Endothelial cell of umbilical vein (primary cell): ENCODE measurements at regions not wholly inside any gene's neighbourhood (a gene's known extent, or its start where the extent isn't known, plus 50 kb on each side); places are given as distances from the start of the nearest gene placed in this dataset.

Experiments used
- BruUV-seq: library from RNA; stranded (reverse); fragments of 400-500 nt; replicated peaks from 2 replicates; lab custom pipeline; 2021; lab: Mats Ljungman, UMichigan
- CTCF ChIA-PET: fragments of 300-600, 350-600 bp; sonication (Branson Sonifier 250); formaldehyde crosslinking; loops from one replicate; lab custom pipeline; 2021; ENCODE audit warnings: antibody characterized with exemption, inconsistent platforms; lab: Charles Lee
- POLR2A ChIA-PET: fragments of 300-600, 350-600 bp; sonication (Branson Sonifier 250); formaldehyde crosslinking; loops from one replicate; lab custom pipeline; 2021; ENCODE audit warnings: antibody characterized with exemption, inconsistent platforms; lab: Charles Lee
- DNase-seq: peaks from one replicate; pipeline ENCODE4 v3.0.0-alpha.2; 2011; ENCODE audit warnings: low read depth, low spot score
- FAIRE-seq: peaks from 2 replicates; lab custom pipeline; 2011; peaks lifted over from hg19 to GRCh38; lab: Jason Lieb, UNC
- H2AFZ ChIP-seq: 2 replicates; pipeline ENCODE4 v1.6.0; 2012; ENCODE audit warnings: low read depth, low read length, control low read depth, inconsistent platforms
- H3K27ac ChIP-seq: 2 replicates; pipeline ENCODE4 v1.5.1; 2011; ENCODE audit warnings: low read depth, mild to moderate bottlenecking, control low read depth, low read length, moderate library complexity; ENCODE audit not compliant: insufficient read depth
- H3K27me3 ChIP-seq, 2 experiments: 2 replicates each; pipeline versions ENCODE4 v1.6.0 to v1.6.1; 2011; ENCODE audit warnings: low read length in 2 of 2, mixed read lengths in 1 of 2; ENCODE audit not compliant: control insufficient read depth in 2 of 2, insufficient read depth in 2 of 2
- H3K36me3 ChIP-seq, 2 experiments: 2 replicates in 1 of 2; 3 replicates in 1 of 2; pipeline ENCODE4 v1.5.1; 2011; ENCODE audit warnings: low read length in 2 of 2, mild to moderate bottlenecking in 1 of 2, moderate library complexity in 1 of 2; ENCODE audit not compliant: control insufficient read depth in 2 of 2, insufficient read depth in 2 of 2; ENCODE audit errors: extremely low read depth in 1 of 2
- H3K4me1 ChIP-seq: 3 replicates; pipeline ENCODE4 v1.5.1; 2011; ENCODE audit warnings: mild to moderate bottlenecking, low read length; ENCODE audit not compliant: control insufficient read depth, insufficient read depth; ENCODE audit errors: extremely low read depth
- H3K4me2 ChIP-seq: 2 replicates; pipeline ENCODE4 v1.6.1; 2011; ENCODE audit warnings: low read length, control low read depth, mixed read lengths; ENCODE audit not compliant: insufficient read depth
- H3K4me3 ChIP-seq, 3 experiments: fragments of 200-600 bp in 1 of 3; sonication (generic), shearing (Covaris generic) in 1 of 3; replicated peaks in 1 of 3; 2 replicates each; pipeline ENCODE4 v1.5.1; 2011 to 2016; ENCODE audit warnings: control low read depth in 3 of 3, low read length in 3 of 3, mild to moderate bottlenecking in 2 of 3, inconsistent platforms in 1 of 3, low read depth in 1 of 3, moderate library complexity in 1 of 3; ENCODE audit not compliant: insufficient read depth in 1 of 3
- H3K79me2 ChIP-seq: 2 replicates; pipeline ENCODE4 v1.6.0; 2012; ENCODE audit warnings: low read length, inconsistent platforms; ENCODE audit not compliant: control insufficient read depth, insufficient read depth
- H3K9ac ChIP-seq: replicated peaks from 2 replicates; pipeline ENCODE3; 2011; ENCODE audit warnings: low read length, control low read depth; ENCODE audit not compliant: insufficient read depth; ENCODE audit errors: extremely low read depth
- H3K9me1 ChIP-seq: replicated peaks from 3 replicates; pipeline ENCODE4 v1.6.0; 2011; ENCODE audit warnings: mild to moderate bottlenecking, low read length; ENCODE audit not compliant: control insufficient read depth, insufficient read depth; ENCODE audit errors: extremely low read depth
- H3K9me3 ChIP-seq: replicated peaks from 2 replicates; pipeline ENCODE4 v1.5.1; 2012; ENCODE audit warnings: low read length, inconsistent platforms; ENCODE audit not compliant: control insufficient read depth, insufficient read depth
- H4K20me1 ChIP-seq: replicated peaks from 2 replicates; pipeline ENCODE3; 2011; ENCODE audit warnings: mild to moderate bottlenecking, low read length; ENCODE audit not compliant: control insufficient read depth, insufficient read depth; ENCODE audit errors: extremely low read depth
- EZH2 ChIP-seq: IDR thresholded peaks from 2 replicates; pipeline ENCODE4 v1.6.1; 2012; ENCODE audit warnings: borderline replicate concordance, low read depth, mild to moderate bottlenecking, moderate library complexity, low read length, inconsistent platforms; ENCODE audit not compliant: severe bottlenecking
- FOS ChIP-seq: IDR thresholded peaks from 2 replicates; pipeline ENCODE4 v1.6.1; 2011; ENCODE audit warnings: mild to moderate bottlenecking, low read length, moderate library complexity, borderline replicate concordance; ENCODE audit not compliant: insufficient read depth
- GATA2 ChIP-seq: IDR thresholded peaks from 2 replicates; pipeline ENCODE4 v1.7.0; 2011; ENCODE audit warnings: low read depth, mild to moderate bottlenecking, moderate library complexity, mixed read lengths, low read length; ENCODE audit not compliant: insufficient read length, insufficient read depth
- JUN ChIP-seq: IDR thresholded peaks from 2 replicates; pipeline ENCODE4 v1.6.1; 2011; ENCODE audit warnings: borderline replicate concordance, low read depth; ENCODE audit not compliant: insufficient read length, insufficient read depth
- MAX ChIP-seq: IDR thresholded peaks from 2 replicates; pipeline ENCODE4 v1.6.1; 2011; ENCODE audit not compliant: insufficient read depth, insufficient read length
- MYC ChIP-seq: IDR thresholded peaks from one replicate; pipeline ENCODE4 v1.6.1; 2011; ENCODE audit warnings: mild to moderate bottlenecking, low read depth, low read length
- POLR2A ChIP-seq: IDR thresholded peaks from 2 replicates; pipeline ENCODE4 v1.6.1; 2012; ENCODE audit warnings: low read depth, mild to moderate bottlenecking, control low read depth, low read length
- POLR2AphosphoS5 ChIP-seq: IDR thresholded peaks from 2 replicates; pipeline ENCODE4 v1.6.1; 2012; ENCODE audit warnings: low read depth, mild to moderate bottlenecking, control low read depth, low read length, moderate library complexity; ENCODE audit not compliant: insufficient read depth
- dilution Hi-C: fragments of 300-500 bp; cut with MboI; formaldehyde crosslinking; loops from one replicate; pipeline ENCODE4 v1.15.0; 2019; ENCODE audit warnings: low sequenced_read_pairs; ENCODE audit not compliant: extremely low pct_ligation_motif_present
- intact Hi-C: fragments of 100-400 bp; cut with micrococcal nuclease; formaldehyde crosslinking; loops from one replicate; pipeline ENCODE4 v1.10.0; 2022
- TF ChIP-seq, protein P1 (sequence below), 2 donors: IDR thresholded peaks; 1 replicate in 1 of 2; 2 replicates in 1 of 2; pipeline ENCODE4 v1.5.1; 2011; ENCODE audit warnings: low read length in 2 of 2, mild to moderate bottlenecking in 2 of 2, moderate library complexity in 2 of 2, control low read depth in 1 of 2, inconsistent platforms in 1 of 2, low read depth in 1 of 2; ENCODE audit not compliant: insufficient read depth in 1 of 2; ENCODE audit errors: extremely low read depth in 1 of 2

DNA sequence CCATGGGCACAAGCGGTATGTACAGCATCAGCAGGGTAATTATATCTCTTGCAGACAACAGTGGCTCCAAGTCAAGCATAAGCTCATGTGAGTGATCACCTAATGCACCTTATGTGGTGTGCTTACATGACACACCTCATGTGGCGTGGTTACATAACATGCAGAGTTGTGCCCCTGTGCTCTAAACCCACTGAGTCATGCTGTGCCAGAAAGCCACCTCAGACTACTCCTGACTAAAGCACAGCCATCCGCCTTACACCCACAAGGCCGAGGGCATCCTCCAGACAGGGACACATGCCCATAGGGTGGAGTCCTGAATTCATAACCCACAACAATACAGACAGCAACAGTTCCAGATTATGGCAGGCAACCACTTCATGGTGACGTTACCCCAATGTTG, 163.7 kb upstream of the SLC30A5 start:
- Histone ChIP-seq H3K4me3 (no peak overlapping the region), H3K9me1 (no peaks in the 10 kb centered on the region), H3K9me3 (no peaks in the 10 kb centered on the region), H3K4me1 (no peaks in the 10 kb centered on the region), H2AFZ (no peak overlapping the region), H3K36me3 (no peaks in the 10 kb centered on the region), H3K27me3 (no peaks in the 10 kb centered on the region), H4K20me1 (no peaks in the 10 kb centered on the region), H3K27ac (no peak overlapping the region), H3K9ac (no peak overlapping the region), H3K79me2 (no peaks in the 10 kb centered on the region), H3K4me2 (no peak overlapping the region)
- CTCF ChIA-PET: no interaction called here
- no TSS peak for BruUV-seq
- POLR2A ChIA-PET: no interaction called here
- intact Hi-C loops (no loop called here), dilution Hi-C loops (no loop called here)
- TF ChIP-seq MAX (no peak), EZH2 (no peak), POLR2AphosphoS5 (no peak)
- no peak for DNase-seq
- FAIRE-seq: no peak

DNA sequence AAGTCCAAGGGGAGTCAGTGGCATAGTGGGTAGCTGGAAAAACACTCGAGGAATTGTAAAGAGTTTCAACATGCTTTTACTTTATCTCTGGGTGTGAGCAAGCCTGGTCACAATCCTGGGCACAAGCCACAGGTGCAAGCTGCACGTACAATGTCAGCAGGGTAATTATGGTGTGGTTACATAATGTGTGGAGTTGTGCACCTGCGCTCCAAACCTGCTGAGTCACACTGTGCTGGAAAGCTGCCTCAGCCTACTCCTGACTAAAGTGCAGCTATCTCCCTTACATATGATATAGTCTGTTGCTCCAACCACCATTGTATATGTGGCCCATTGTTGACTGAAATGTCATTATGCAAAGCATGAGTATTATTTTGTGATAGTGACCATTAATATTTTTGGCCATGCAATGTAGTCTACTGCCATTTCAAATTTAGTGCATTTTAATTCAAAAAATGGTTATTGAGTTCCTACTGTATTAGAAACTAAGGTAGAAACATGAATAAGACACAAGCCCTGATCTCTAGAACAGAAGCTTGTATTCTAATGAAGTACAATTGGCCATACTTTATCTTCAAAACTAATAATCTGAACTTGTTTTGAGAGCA, 160.9 kb upstream of the SLC30A5 start:
- no TSS peak for BruUV-seq
- no peak for FAIRE-seq

More for the DNA sequence above, 160.9 kb upstream of the SLC30A5 start:
- H4K20me1 ChIP-seq: no peaks in the 10 kb centered on the region
- no peak overlapping the region for H3K27ac ChIP-seq
- no peaks in the 10 kb centered on the region for H3K4me1 ChIP-seq
- no peak for DNase-seq
- POLR2A ChIA-PET: no interaction called here
- dilution Hi-C loops: no loop called here
- no peaks in the 10 kb centered on the region for H3K79me2 ChIP-seq
- no peak overlapping the region for H2AFZ ChIP-seq
- no peaks in the 10 kb centered on the region for H3K9me1 ChIP-seq
- CTCF ChIA-PET: no interaction called here
- H3K9ac ChIP-seq: no peak overlapping the region
- intact Hi-C loops: no loop called here
- H3K9me3 ChIP-seq: no peaks in the 10 kb centered on the region
- no peaks in the 10 kb centered on the region for H3K27me3 ChIP-seq
- TF ChIP-seq POLR2AphosphoS5: no peak
- TF ChIP-seq JUN: no peak
- TF ChIP-seq, protein P1, sequence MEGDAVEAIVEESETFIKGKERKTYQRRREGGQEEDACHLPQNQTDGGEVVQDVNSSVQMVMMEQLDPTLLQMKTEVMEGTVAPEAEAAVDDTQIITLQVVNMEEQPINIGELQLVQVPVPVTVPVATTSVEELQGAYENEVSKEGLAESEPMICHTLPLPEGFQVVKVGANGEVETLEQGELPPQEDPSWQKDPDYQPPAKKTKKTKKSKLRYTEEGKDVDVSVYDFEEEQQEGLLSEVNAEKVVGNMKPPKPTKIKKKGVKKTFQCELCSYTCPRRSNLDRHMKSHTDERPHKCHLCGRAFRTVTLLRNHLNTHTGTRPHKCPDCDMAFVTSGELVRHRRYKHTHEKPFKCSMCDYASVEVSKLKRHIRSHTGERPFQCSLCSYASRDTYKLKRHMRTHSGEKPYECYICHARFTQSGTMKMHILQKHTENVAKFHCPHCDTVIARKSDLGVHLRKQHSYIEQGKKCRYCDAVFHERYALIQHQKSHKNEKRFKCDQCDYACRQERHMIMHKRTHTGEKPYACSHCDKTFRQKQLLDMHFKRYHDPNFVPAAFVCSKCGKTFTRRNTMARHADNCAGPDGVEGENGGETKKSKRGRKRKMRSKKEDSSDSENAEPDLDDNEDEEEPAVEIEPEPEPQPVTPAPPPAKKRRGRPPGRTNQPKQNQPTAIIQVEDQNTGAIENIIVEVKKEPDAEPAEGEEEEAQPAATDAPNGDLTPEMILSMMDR (IDR thresholded peaks at IDR 0.05; ENCODE audit: extremely low read depth in 1 of 2, insufficient read depth in 1 of 2, low read depth in 1 of 2, low read length in 2 of 2): no peak
- TF ChIP-seq MAX: no peak
- TF ChIP-seq FOS: no peak
- no peak for TF ChIP-seq MYC
- no peak for TF ChIP-seq POLR2A
- TF ChIP-seq GATA2: no peak
- H3K36me3 ChIP-seq: no peaks in the 10 kb centered on the region
- H3K4me3 ChIP-seq: no peak overlapping the region
- no peak overlapping the region for H3K4me2 ChIP-seq
